Activated CD8-positive, alpha-beta memory T cell treated with anti-CD3 and anti-CD28 coated beads, Interleukin-2, amount 10 ng/mL, durations not matched to agents 7 days and 5 days (primary cell): ENCODE measurements at regions not wholly inside any gene's neighbourhood (a gene's known extent, or its start where the extent isn't known, plus 50 kb on each side); places are given as distances from the start of the nearest gene placed in this dataset.

ENCODE experiments used
- ATAC-seq: fragments of 150-1000 bp; cut with Tn5 transposase; one replicate; pipeline ENCODE4 v1.10.0; 2021; ENCODE audit warnings: moderate library complexity
- CTCF ChIA-PET: fragments of 350-600 bp; sonication (Branson Sonifier 250); formaldehyde crosslinking; loops from one replicate; lab custom pipeline; 2021; ENCODE audit warnings: antibody characterized with exemption; lab: Charles Lee
- DNase-seq: peaks from one replicate; pipeline ENCODE4 v3.0.0-alpha.2; 2020
- H3K27ac Mint-ChIP-seq: one replicate; pipeline ENCODE4 v1.8.0; 2021; ENCODE audit warnings: mild to moderate bottlenecking, mixed read lengths
- H3K27me3 Mint-ChIP-seq: one replicate; pipeline ENCODE4 v1.8.0; 2021; ENCODE audit warnings: mixed read lengths
- H3K36me3 Mint-ChIP-seq: one replicate; pipeline ENCODE4 v1.8.0; 2021; ENCODE audit warnings: mild to moderate bottlenecking, mixed read lengths
- H3K4me1 Mint-ChIP-seq: one replicate; pipeline ENCODE4 v1.8.0; 2021; ENCODE audit warnings: mixed read lengths
- H3K4me3 Mint-ChIP-seq: one replicate; pipeline ENCODE4 v1.8.0; 2021; ENCODE audit warnings: mild to moderate bottlenecking, moderate library complexity, mixed read lengths
- H3K9me3 Mint-ChIP-seq: one replicate; pipeline ENCODE4 v1.8.0; 2022; ENCODE audit warnings: low read depth, mixed read lengths

GRCh38 chr15:98025237-98025636 lies 64.7 kb downstream of the ARRDC4 start:
- Mint-ChIP-seq H3K4me3 (no peak overlapping the region), H3K27me3 (no peaks in the 10 kb centered on the region), H3K27ac (no peak overlapping the region), H3K9me3 (peaks cover 6% of the 10 kb centered on the region), H3K36me3 (no peaks in the 10 kb centered on the region), H3K4me1 (no peaks in the 10 kb centered on the region)
- no peak for ATAC-seq
- CTCF ChIA-PET, result no interaction called here
- DNase-seq, result no peak

- Mint-ChIP-seq H3K4me3 (no peak overlapping the region), H3K27me3 (no peaks in the 10 kb centered on the region), H3K27ac (no peak overlapping the region), H3K36me3 (no peaks in the 10 kb centered on the region), H3K9me3 (peaks cover 3% of the 10 kb centered on the region), H3K4me1 (no peaks in the 10 kb centered on the region)
- DNase-seq, result no peak
- CTCF ChIA-PET, result no interaction called here
- ATAC-seq, result no peak
Measured at GRCh38 chr15:98034731-98035130, 74.2 kb downstream of the ARRDC4 start.

GRCh38 chr15:98035134-98035533 lies 74.6 kb downstream of the ARRDC4 start:
- no peaks in the 10 kb centered on the region for H3K36me3 Mint-ChIP-seq
- no peaks in the 10 kb centered on the region for H3K4me1 Mint-ChIP-seq

DNA sequence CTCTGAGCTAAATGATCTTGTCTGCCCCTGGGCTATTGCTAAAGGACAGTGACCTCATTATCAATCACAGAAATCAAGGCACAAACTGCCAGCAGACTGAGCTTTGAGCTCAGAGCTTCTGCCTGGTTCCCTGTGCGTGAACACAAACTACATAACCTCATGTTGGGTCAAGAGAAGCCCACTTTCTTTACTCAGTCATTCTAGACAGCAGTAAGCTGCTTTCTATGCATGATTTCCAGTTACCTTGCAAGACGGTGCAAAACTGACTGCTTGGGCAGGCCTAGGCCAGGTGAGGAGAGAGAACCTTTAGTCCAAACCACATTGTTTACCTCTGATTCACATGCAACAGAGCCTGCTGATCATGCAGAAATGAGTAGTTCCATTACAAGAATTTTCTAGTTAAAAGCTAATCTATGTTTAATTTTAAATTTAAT lies 75.1 kb downstream of the ARRDC4 start:
- H3K4me1 Mint-ChIP-seq, result no peaks in the 10 kb centered on the region
- CTCF ChIA-PET, result no interaction called here
- H3K9me3 Mint-ChIP-seq, result peaks cover 3% of the 10 kb centered on the region
- H3K36me3 Mint-ChIP-seq, result no peaks in the 10 kb centered on the region
- ATAC-seq (no peak), DNase-seq (no peak)
- no peak overlapping the region for H3K27ac Mint-ChIP-seq
- no peak overlapping the region for H3K4me3 Mint-ChIP-seq
- H3K27me3 Mint-ChIP-seq, result no peaks in the 10 kb centered on the region

More at GRCh38 chr15:98035134-98035533, 74.6 kb downstream of the ARRDC4 start:
- CTCF ChIA-PET, result no interaction called here
- ATAC-seq (no peak), DNase-seq (no peak)
- no peaks in the 10 kb centered on the region for H3K27me3 Mint-ChIP-seq
- H3K9me3 Mint-ChIP-seq, result peaks cover 3% of the 10 kb centered on the region
- no peak overlapping the region for H3K4me3 Mint-ChIP-seq
- H3K27ac Mint-ChIP-seq, result no peak overlapping the region

GRCh38 chr15:98039596-98039995 lies 79.1 kb downstream of the ARRDC4 start:
- peaks cover 3% of the 10 kb centered on the region for H3K9me3 Mint-ChIP-seq
- H3K4me3 Mint-ChIP-seq, result no peak overlapping the region
- no peaks in the 10 kb centered on the region for H3K4me1 Mint-ChIP-seq
- ATAC-seq (no peak), DNase-seq (no peak)
- H3K36me3 Mint-ChIP-seq, result no peaks in the 10 kb centered on the region
- CTCF ChIA-PET, result no interaction called here
- H3K27me3 Mint-ChIP-seq, result no peaks in the 10 kb centered on the region
- no peak overlapping the region for H3K27ac Mint-ChIP-seq

GRCh38 chr15:98040146-98040545 lies 79.6 kb downstream of the ARRDC4 start:
- H3K4me3 Mint-ChIP-seq, result no peak overlapping the region
- DNase-seq, result no peak
- no peaks in the 10 kb centered on the region for H3K27me3 Mint-ChIP-seq
- H3K27ac Mint-ChIP-seq, result no peak overlapping the region
- H3K4me1 Mint-ChIP-seq, result no peaks in the 10 kb centered on the region
- peaks cover 3% of the 10 kb centered on the region for H3K9me3 Mint-ChIP-seq
- CTCF ChIA-PET, result no interaction called here
- no peaks in the 10 kb centered on the region for H3K36me3 Mint-ChIP-seq
- no peak for ATAC-seq

DNA sequence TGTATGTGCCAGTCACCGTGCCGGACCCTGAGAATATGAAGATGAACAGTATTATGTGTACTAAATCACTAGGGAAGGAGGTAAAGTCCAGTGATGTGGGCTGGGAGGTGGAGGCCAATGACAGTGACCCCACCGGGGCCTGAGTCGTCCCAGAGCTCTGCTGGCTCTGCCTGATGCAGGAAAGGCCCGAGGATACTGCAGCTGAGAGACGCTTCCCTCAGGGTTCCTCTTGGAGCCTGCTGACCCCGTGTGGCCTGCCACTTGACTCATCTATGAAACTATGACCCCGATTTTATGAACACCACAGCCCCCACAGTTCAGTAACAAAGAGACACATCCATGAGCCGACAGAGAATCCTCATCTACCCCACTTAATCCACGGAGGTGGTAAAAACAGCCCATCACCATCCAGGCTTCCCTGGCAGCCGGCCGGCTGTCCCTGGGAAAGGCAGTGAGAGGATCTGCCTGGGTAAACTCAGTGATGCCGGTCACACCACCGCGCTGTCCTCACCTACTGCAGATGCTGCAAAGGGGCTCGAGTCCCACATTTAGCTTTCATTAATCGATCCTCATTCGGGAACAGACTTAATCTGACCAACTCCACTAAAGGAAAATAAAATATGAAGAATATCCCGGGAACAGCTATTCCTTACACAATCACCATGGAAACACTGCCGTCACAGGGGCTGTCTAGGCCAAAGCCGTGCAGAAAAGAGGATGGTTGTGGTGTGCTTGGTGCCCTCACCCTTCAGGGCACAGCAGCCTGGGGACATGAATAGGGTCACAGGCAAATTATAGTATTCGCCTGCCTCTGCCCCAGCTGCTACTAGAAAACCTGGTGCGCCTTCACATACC lies 82.9 kb downstream of the ARRDC4 start:
- no peak for ATAC-seq
- no peaks in the 10 kb centered on the region for H3K27me3 Mint-ChIP-seq

DNA sequence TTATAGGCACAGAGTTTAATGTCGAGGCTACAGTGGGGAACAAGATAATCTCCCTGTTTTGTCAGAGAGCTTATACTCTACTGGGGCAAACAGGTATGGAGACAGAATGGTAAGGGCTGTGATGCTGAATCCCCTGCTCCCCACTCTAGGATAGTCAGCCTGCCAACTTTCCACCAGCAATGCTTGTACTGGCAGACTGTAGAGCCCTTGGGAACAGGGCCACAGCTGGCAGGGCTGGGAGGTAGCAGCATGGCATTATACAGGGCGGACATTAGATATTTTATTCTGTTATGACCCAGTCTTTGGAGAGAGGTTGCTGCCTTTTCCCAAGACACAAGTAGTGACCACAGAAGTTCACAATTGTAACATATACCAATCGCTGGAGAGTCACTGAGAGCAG lies 91.2 kb downstream of the ARRDC4 start:
- Mint-ChIP-seq H3K4me3 (no peak overlapping the region), H3K4me1 (no peaks in the 10 kb centered on the region), H3K27me3 (no peaks in the 10 kb centered on the region), H3K27ac (no peak overlapping the region), H3K9me3 (peaks cover 7% of the 10 kb centered on the region), H3K36me3 (no peaks in the 10 kb centered on the region)
- DNase-seq, result no peak
- ATAC-seq, result no peak
- CTCF ChIA-PET, result no interaction called here

More for the DNA sequence above, 82.9 kb downstream of the ARRDC4 start:
- DNase-seq, result no peak
- no peaks in the 10 kb centered on the region for H3K9me3 Mint-ChIP-seq
- CTCF ChIA-PET, result no interaction called here
- no peaks in the 10 kb centered on the region for H3K36me3 Mint-ChIP-seq
- H3K27ac Mint-ChIP-seq, result no peak overlapping the region
- H3K4me1 Mint-ChIP-seq, result no peaks in the 10 kb centered on the region
- H3K4me3 Mint-ChIP-seq, result no peak overlapping the region

GRCh38 chr15:98057453-98057852 lies 97.0 kb downstream of the ARRDC4 start:
- no peaks in the 10 kb centered on the region for H3K4me1 Mint-ChIP-seq

GRCh38 chr15:98062869-98063268 lies 102.4 kb downstream of the ARRDC4 start:
- no peak overlapping the region for H3K27ac Mint-ChIP-seq
- no peak overlapping the region for H3K4me3 Mint-ChIP-seq
- H3K27me3 Mint-ChIP-seq, result no peaks in the 10 kb centered on the region
- DNase-seq (no peak), ATAC-seq (no peak)
- no peaks in the 10 kb centered on the region for H3K4me1 Mint-ChIP-seq
- peaks cover 7% of the 10 kb centered on the region for H3K9me3 Mint-ChIP-seq
- H3K36me3 Mint-ChIP-seq, result no peaks in the 10 kb centered on the region
- CTCF ChIA-PET, result no interaction called here

More at GRCh38 chr15:98057453-98057852, 97.0 kb downstream of the ARRDC4 start:
- Mint-ChIP-seq H3K9me3 (peaks cover 11% of the 10 kb centered on the region), H3K36me3 (no peaks in the 10 kb centered on the region), H3K4me3 (no peak overlapping the region), H3K27ac (no peak overlapping the region), H3K27me3 (no peaks in the 10 kb centered on the region)
- no peak for ATAC-seq
- no peak for DNase-seq
- CTCF ChIA-PET, result no interaction called here

- no peaks in the 10 kb centered on the region for H3K27me3 Mint-ChIP-seq
- CTCF ChIA-PET, result no interaction called here
- no peak overlapping the region for H3K4me3 Mint-ChIP-seq
- ATAC-seq (no peak), DNase-seq (no peak)
- no peaks in the 10 kb centered on the region for H3K36me3 Mint-ChIP-seq
- H3K9me3 Mint-ChIP-seq, result peaks cover 5% of the 10 kb centered on the region
- no peaks in the 10 kb centered on the region for H3K4me1 Mint-ChIP-seq
- H3K27ac Mint-ChIP-seq, result no peak overlapping the region
Measured at GRCh38 chr15:98063315-98063714, 102.8 kb downstream of the ARRDC4 start.

GRCh38 chr15:98063871-98064270 lies 103.4 kb downstream of the ARRDC4 start:
- Mint-ChIP-seq H3K4me1 (no peaks in the 10 kb centered on the region), H3K4me3 (no peak overlapping the region), H3K9me3 (peaks cover 4% of the 10 kb centered on the region), H3K27ac (no peak overlapping the region), H3K36me3 (no peaks in the 10 kb centered on the region), H3K27me3 (no peaks in the 10 kb centered on the region)
- no peak for DNase-seq
- CTCF ChIA-PET, result no interaction called here
- ATAC-seq, result no peak

GRCh38 chr15:98067339-98067738 lies 106.8 kb downstream of the ARRDC4 start:
- Mint-ChIP-seq H3K27me3 (no peaks in the 10 kb centered on the region), H3K27ac (no peak overlapping the region), H3K4me3 (no peak overlapping the region), H3K4me1 (no peaks in the 10 kb centered on the region), H3K9me3 (peaks cover 4% of the 10 kb centered on the region), H3K36me3 (no peaks in the 10 kb centered on the region)
- ATAC-seq, result no peak
- CTCF ChIA-PET, result no interaction called here
- no peak for DNase-seq

DNA sequence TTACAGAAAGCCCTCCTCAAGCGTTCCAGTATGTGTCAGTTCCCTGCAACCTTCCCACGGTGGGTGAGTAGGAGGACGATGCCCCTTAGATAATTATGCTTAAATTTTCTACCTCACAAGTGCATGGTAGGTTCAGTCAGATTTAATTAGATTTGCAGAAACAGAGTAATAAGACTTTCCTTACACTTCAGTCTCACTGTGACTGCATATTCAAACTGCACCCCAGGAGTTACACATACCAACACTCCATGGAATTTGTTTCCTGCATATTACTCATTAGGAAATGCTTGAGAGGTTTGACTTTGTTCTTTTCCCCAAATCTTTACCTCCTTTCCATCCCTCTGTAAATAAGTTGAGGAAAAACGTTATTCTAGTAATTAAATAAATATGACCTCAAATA lies 108.8 kb downstream of the ARRDC4 start:
- no peak overlapping the region for H3K4me3 Mint-ChIP-seq
- ATAC-seq (no peak), DNase-seq (no peak)
- H3K27me3 Mint-ChIP-seq, result no peaks in the 10 kb centered on the region
- H3K36me3 Mint-ChIP-seq, result no peaks in the 10 kb centered on the region
- no peak overlapping the region for H3K27ac Mint-ChIP-seq
- CTCF ChIA-PET, result no interaction called here
- no peaks in the 10 kb centered on the region for H3K9me3 Mint-ChIP-seq
- H3K4me1 Mint-ChIP-seq, result no peaks in the 10 kb centered on the region
